ENCODE measurements at regions not wholly inside any gene's neighbourhood (a gene's known extent, or its start where the extent isn't known, plus 50 kb on each side); places are given as distances from the start of the nearest gene placed in this dataset.

DNA sequence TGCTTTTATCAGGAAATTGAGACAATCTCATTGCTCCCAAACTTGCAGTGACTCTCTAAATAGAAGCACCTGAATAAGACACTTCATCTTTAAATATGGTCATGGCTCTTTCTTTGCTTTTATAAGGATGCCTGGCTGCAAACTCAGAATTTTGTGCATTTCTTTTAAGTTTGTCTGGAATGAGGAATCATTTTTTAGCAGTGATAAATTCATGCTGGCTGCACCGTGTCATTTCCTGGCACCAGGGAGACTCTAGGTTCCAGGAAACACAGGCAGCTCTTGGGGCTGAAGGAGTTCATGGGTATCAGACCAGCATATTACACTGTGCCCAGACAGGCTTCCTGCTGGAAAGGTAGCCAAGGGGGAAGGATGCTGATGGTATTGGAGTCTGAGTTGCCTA, 109.9 kb downstream of the NUDT12 start:
- no peak for DNase-seq (ENCODE audit: low read depth)
- H3K4me3 ChIP-seq (ENCODE audit: low read depth, low read length), result no peak overlapping the region
- TF ChIP-seq, protein P1, sequence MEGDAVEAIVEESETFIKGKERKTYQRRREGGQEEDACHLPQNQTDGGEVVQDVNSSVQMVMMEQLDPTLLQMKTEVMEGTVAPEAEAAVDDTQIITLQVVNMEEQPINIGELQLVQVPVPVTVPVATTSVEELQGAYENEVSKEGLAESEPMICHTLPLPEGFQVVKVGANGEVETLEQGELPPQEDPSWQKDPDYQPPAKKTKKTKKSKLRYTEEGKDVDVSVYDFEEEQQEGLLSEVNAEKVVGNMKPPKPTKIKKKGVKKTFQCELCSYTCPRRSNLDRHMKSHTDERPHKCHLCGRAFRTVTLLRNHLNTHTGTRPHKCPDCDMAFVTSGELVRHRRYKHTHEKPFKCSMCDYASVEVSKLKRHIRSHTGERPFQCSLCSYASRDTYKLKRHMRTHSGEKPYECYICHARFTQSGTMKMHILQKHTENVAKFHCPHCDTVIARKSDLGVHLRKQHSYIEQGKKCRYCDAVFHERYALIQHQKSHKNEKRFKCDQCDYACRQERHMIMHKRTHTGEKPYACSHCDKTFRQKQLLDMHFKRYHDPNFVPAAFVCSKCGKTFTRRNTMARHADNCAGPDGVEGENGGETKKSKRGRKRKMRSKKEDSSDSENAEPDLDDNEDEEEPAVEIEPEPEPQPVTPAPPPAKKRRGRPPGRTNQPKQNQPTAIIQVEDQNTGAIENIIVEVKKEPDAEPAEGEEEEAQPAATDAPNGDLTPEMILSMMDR (conservative IDR thresholded peaks at IDR 0.05; ENCODE audit: low read depth, low read length), result no peak

DNA sequence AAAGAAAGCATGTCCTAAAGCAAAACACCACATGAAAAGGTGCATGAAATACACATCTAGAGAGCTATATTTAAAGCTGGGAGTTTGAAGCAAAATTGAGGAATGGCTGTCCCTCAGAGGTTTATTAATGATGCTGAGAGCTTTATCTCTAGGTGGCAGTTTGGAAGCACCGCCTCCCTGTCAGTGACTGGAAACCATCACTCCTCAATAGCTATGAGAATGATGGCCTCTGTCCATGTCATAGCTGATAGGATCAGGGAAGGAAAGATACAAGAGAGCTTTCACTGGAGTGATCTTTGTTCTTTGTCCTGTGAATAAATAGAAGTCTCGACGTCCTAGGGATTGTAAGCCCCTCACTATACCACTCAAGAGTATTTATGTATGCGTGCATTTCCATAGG, 110.5 kb downstream of the NUDT12 start:
- TF ChIP-seq, protein P1 (conservative IDR thresholded peaks at IDR 0.05; ENCODE audit: low read depth, low read length), result no peak
- no peak overlapping the region for H3K4me3 ChIP-seq (ENCODE audit: low read depth, low read length)
- DNase-seq (ENCODE audit: low read depth), result no peak

DNA sequence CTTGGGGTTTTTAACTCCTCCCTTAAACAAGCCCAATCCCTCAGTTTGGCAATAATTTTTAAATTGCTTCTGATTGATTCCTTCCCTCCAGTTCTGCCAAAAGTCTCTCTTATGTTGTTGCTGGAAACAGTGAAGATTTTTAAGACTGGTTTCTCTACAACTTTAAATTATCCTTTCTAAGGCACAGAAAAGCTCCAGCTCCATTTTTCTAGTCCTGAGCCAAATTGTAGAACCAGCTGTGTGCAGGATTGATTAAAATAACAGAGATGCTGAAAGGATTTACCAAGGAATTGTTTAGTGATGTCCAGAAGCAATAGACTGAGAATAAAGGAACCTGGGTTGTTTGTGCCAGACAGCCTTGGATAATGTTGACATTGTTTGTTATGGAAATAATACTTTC, 111.3 kb downstream of the NUDT12 start:
- TF ChIP-seq, protein P1 (conservative IDR thresholded peaks at IDR 0.05; ENCODE audit: low read depth, low read length), result no peak
- H3K4me3 ChIP-seq (ENCODE audit: low read depth, low read length), result no peak overlapping the region
- no peak for DNase-seq (ENCODE audit: low read depth)

DNA sequence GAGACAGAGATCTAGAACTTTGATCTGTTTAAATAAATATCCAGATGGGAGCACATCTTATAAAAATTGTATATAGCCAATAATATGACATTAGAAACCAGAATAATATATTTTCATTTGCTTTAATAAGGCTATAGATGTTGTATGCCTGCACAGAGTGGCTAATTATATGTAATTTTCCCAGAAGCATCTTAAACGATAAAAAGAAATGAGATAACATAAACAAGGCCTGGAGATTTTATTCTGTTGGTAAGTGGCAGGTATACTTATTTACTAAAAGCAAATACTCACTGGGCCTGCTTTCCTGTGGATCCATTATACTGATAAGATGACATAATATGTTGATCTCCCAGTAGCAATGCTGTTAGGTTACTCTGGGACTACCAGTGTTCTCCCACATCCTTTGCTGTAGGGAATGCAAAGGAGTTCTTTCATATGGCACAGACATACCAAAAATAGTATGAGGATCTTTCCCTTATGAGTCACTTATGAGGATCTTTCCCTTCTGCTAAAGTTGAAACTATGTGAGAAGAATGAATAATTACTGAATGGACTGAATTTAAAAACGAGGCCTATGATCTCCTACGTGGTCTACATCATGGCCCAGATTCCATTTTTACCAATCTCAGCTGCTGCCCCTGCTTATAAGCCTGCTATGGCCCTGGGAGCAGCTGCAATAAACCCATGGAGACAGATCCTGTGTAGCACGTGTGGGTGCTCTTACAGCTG, 112.1 kb downstream of the NUDT12 start:
- TF ChIP-seq, protein P1 (conservative IDR thresholded peaks at IDR 0.05; ENCODE audit: low read depth, low read length), result no peak
- H3K4me3 ChIP-seq (ENCODE audit: low read depth, low read length), result no peak overlapping the region
- peak; percentile 88 for DNase-seq (ENCODE audit: low read depth)

DNA sequence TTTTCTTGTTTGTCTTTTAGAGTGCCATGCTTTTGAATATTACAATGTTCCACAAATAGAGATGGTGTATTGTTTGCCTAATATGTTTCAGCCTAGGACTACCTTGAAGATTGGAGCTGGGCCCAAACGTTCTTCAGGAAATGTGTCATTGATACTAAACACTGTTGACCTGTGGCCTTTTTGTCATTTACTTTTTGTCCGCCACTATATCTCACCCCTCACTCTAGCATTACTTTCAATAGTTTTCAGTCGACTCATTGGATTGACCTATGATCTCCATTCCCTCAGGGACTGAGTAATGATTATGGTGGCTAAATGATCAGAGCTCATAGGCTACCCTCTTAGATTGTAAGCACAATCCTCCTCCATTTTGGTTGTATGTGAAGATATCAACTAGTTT, 115.8 kb downstream of the NUDT12 start:
- DNase-seq (ENCODE audit: low read depth), result no peak
- TF ChIP-seq, protein P1 (conservative IDR thresholded peaks at IDR 0.05; ENCODE audit: low read depth, low read length), result no peak

DNA sequence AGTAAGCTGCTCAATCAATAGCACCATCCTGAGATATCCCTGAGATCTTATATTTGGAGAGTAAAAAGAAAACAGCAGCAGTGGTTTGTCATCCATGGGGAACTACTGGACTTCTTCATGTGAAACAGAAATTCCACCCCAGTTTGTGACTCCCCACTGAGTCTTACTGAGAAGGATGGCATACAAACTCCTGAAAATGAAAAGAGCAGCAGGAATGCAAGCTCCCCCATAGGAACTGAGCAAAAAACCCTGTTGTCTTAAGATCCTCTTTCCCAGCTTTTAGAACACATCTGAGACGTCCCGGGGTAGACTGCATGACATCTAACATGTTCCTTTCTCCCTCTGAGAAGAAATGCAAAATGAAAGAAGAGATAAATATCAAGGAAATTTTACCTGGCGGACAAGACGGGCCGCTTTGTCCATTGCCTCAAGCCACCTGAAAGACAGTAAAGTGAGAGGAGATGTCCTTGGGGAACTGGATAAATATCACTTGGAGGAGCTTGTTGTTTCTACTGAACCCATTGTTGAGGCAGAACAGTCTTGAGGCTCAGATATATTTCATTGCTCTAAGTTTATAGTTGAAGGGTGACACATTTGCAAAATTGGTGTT, 117.1 kb downstream of the NUDT12 start:
- TF ChIP-seq, protein P1 (conservative IDR thresholded peaks at IDR 0.05; ENCODE audit: low read depth, low read length), result no peak
- H3K4me3 ChIP-seq (ENCODE audit: low read depth, low read length), result no peak overlapping the region
- DNase-seq (ENCODE audit: low read depth), result peak; percentile 28

More for the DNA sequence above, 115.8 kb downstream of the NUDT12 start:
- H3K4me3 ChIP-seq (ENCODE audit: low read depth, low read length), result no peak overlapping the region

Measured in choroid plexus epithelial cell (primary cell).